GM18873 (cell line): ENCODE measurements at regions not wholly inside any gene's neighbourhood (a gene's known extent, or its start where the extent isn't known, plus 50 kb on each side); places are given as distances from the start of the nearest gene placed in this dataset.

Experiments used
- ATAC-seq: cut with Tn5 transposase; IDR thresholded peaks from one replicate; pipeline ENCODE4 v1.9.1; 2021; ENCODE audit warnings: mild to moderate bottlenecking, moderate library complexity, moderate number of reproducible peaks; ENCODE audit not compliant: unreplicated experiment, low FRiP score

DNA sequence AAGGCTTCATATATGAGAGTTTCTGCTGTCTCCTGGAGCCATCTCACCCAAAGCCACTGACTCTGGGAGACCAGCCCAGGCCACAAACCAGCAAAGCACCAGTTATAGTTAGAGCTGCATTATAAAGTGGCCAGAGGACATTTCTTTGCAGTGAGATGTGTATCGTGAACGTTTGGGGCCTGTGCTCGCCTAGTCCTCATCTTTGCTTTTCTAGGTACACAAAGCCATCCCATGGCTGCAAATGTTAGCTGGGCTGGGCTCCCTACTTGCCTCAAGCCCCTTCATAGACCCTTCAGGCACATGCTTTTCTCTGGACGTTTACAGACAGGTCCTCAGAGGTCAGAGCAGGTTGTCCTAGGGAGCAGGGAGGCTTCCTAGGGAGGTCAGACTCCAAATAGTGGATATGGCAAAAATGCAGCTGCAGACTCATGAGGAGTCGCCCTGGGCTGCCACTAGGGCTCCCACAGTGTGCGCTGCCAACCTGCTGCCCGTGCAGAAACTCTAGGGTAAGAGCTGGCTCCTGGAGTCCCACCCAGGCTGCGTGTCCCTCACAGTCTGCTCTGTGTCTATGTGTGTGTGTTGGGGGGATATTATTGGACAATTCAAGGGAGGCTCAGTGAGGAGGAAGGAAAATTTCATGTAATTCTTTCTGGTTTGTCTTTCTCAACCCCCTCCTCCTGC, 141.0 kb downstream of the RPIA start:
- ATAC-seq, result no peak

DNA sequence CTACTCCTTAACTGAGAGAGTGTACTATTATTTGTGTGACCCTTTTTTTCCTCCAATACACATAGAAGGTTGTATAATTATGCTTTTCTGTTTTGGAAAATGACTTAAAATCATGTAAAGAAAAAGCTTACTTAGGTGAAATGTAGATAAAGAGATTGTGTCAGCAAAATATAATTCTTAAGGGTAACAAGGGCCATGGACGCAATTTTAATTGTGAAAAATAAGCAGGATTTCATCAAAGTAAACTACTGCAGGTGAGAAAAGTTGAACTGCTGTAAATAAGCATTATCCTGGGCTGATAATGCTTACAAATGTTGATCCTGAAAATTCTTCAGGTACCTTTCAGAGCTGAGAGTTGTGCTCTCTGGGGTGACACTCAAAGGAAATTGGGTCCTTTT, 141.5 kb downstream of the RPIA start:
- ATAC-seq, result no peak

GRCh38 chr2:88834376-88834775, 142.9 kb downstream of the RPIA start:
- ATAC-seq, result no peak

GRCh38 chr2:88834866-88835265, 143.4 kb downstream of the RPIA start:
- no peak for ATAC-seq

DNA sequence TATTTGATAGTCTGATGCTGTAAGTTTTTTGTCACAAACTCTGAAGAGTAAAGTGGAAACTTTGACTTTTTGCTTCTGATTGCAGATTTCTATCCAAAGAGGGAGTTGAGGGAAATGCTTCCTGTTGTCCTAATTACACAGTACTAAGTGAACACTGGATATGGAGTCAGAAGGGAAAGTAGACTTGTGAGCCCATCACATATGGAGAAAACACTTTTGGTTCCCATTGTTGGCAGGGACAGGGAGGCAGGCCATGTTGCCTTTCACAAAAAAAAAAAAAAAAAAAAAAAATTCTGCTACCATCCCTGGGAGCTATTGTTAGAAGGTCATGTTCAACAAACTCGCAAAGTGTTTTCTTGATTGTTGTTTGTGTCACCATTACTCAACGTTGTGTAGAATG, 144.3 kb downstream of the RPIA start:
- ATAC-seq, result no peak

DNA sequence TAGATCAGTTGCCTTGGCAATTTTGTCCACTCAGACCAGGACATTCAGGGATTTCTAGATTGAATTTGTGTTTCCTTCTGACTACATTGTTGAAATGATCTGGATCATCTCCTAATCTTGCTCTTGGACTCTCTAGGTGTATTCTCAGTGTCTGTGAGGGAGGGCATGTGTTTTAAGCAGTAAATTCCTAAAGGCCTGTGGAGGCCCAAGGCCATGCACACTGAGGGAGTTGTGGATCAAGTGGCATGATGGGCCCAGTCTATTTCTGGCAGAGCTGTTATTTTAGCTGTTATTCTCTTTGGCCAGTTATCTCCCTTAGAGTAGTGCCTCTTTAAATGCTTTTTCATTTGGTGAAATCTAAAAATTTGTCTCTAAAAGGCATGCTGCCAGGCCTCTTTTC, 144.9 kb downstream of the RPIA start:
- ATAC-seq, result no peak

GRCh38 chr2:88837511-88838160, 146.2 kb downstream of the RPIA start:
- ATAC-seq, result no peak

DNA sequence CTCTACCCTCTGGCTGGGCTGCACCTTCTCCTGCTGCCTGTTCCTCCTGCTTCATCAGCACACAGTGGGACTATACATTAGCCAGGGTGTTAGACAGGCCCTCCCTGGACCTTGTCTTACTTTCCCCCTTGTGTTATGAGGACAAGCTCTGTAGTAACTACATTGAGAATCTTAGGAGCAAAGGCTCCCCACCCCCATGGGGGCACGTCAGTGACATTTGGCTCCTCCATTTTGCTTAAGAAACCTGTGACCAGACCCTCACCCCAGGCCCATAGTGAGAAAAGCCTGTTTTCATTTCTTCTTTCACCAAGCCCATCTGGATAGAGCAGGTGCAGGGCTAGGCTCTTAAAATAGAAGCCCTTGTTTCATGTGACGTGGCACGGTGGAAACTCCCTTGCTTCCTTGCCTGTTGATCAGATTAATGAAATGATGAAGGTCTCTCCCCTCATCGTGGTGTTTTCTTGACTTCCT, 146.7 kb downstream of the RPIA start:
- ATAC-seq, result no peak

- ATAC-seq, result no peak
These were observed 149.9 kb downstream of the RPIA start for GRCh38 chr2:88841224-88841929.

DNA sequence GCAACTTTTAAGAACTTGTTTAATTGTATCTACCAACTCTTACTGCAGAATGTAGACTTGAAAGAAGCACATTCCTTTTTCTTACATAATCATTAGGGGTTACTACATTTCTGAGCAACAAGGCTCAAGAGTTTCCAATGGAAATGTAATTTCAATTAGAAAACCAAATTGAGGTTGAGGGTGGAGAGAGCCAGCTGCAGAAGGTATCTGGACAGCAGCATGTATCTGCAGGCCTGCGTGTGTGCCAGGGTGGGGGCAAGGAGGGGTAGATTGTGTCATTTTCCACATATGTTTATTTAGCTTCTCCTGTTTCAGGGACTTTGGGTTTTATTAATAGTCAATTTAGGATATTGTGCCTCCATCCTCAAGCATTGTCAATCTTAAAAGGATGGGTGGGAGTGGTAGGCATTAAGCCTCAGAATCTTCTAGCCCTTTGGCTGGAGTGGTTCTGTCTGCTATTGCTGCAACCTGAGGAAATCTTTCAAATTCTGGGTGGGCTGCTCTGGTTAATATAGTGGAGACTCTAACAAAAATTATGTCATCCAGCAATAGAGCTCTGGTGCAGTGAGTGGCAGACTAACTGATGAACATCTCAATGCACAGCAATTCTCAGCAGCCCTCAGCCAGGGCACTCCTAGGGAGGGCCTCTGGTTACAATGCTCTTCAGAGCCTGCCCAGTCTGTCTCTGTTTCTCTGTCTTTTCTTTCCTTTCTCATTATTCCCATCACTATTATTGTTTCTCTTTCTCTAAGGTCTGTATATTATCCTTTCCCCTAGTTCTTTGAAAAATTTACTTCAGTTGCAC, 151.4 kb downstream of the RPIA start:
- no peak for ATAC-seq

GRCh38 chr2:88843651-88844050, 152.2 kb downstream of the RPIA start:
- ATAC-seq, result no peak

DNA sequence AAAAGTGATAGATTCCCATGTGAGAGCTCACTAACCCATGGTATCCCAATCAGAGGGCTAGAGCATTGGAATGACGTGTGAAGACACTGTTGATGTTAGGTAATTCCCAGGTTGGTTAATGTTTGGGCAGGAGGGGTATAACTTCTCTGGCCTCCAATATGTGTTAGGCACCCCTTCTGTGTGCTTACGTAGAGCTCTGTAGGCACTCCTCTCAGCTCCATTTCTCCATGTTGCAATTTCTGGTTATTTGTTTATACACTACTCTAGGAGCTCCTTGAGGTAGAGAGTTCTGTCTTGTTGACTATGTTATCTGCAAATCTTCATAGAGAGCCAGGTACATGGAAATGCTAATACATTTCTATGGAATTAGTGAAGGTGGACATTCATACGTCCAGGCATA, 153.5 kb downstream of the RPIA start:
- ATAC-seq, result no peak

DNA sequence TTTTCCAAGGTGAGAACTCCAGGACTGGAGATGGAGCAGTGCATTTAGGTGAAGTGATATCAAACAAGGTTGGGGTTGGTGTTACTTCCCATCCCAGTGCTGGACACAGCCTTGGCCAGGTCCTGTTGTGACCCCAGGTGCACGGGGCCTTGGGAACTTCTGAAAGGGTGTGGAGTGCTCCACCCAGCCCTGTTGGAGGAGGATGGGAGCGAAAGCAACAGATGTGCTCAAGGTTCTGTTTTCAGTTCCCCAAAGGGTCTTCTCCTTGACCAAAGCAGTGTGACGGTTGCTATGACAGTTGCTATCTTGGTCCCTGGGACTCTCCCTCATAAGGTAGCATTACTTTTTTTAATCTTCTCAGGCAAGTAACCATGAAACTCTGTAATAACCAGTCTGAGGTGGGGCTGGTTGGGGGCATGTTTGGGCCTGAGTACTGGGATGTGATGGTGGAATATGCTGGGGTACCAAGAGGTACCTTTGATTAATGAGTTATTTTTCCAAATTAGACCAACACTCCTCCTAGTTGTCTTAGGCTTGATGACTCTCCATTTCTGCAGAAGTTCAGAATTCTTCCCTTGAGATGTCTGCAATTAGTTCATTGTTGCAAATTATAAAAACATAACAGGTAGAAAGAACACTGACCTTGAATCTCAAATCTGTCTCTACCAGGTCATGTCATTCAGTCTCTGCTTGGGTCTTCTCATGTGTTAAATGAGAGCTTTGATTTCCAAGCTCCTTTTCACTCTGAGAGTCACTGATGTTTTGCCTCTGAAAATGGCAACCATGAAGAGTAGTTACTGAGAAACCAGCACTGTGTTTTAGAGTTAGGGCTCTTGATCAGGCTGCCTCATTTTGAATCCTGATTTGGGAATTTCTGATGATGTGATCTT, 154.5 kb downstream of the RPIA start:
- ATAC-seq, result no peak

DNA sequence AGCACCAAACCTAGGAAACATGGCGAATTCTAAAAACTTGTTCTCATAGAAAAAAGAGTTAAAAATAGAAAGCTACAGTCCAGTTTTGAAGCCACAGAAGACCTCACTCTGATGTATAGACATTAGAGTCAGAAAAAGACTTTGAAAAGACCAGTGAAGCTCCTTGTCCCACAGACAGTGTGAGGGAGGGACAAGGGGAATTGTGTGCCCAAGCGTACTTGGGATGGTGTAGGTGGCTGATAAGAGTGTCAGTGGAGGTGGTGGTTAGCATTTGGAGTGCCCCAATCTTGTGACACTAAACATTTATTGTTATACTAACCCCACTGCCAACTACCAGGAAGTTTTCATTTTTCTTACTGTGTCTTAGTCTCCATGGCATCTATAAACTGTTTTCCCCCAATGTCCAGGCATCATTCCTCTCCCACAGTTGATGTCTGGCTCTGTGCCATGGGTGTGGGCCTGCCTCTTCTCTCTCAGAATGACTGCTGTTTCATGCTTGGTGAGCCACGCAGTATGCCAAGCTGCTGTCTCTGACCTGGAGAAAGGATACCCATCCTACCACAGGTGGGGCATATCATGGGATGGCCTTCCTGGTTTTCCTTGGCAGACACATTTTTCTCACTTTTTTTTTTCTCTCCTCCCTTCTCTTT, 161.4 kb downstream of the RPIA start:
- no peak for ATAC-seq

GRCh38 chr2:88853403-88853790, 161.9 kb downstream of the RPIA start:
- no peak for ATAC-seq

DNA sequence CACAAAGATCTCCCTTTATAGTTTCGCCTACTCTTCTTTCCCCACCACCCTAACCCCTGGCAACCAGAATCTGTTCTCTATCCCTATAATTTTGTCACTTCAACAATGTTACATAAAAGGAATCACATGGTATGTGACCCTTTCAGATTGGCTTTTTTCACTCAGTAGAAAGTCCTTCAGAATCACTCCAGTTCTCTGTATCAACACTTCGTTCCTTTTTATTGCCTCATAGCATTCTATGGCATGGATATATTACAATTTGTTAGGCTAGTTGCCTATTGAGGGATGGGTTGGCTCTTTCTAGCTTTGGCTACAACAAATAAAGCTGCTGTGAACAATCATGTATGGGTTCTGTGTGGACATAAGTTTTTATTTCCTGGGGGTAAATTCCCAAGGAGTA, 163.1 kb downstream of the RPIA start:
- ATAC-seq, result no peak

- no peak for ATAC-seq
These were observed 164.3 kb downstream of the RPIA start for GRCh38 chr2:88855620-88856408.

- no peak for ATAC-seq
These were observed 165.1 kb downstream of the RPIA start for GRCh38 chr2:88856409-88857135.
